Transverse colon (tissue), 4 donors: ENCODE measurements at regions not wholly inside any gene's neighbourhood (a gene's known extent, or its start where the extent isn't known, plus 50 kb on each side); places are given as distances from the start of the nearest gene placed in this dataset.

Experiments
- DNase-seq: peaks from one replicate; pipeline ENCODE4 v3.0.0-alpha.2; 2019
- H3K27ac ChIP-seq, 4 donors: fragments of 200-600 bp; sonication (generic); 2 replicates each; pipeline ENCODE4 v1.5.1; 2016 to 2018; ENCODE audit warnings: inconsistent platforms in 4 of 4
- H3K27me3 ChIP-seq: fragments of 200-600 bp; sonication (generic); 2 replicates; pipeline ENCODE4 v1.5.1; 2017; ENCODE audit warnings: inconsistent platforms
- H3K36me3 ChIP-seq, 4 donors: fragments of 200-600 bp; sonication (generic); 2 replicates each; pipeline ENCODE4 v1.5.1; 2017 to 2019; ENCODE audit warnings: inconsistent platforms in 4 of 4
- H3K4me1 ChIP-seq, 4 donors: fragments of 200-600 bp; sonication (generic); 2 replicates each; pipeline ENCODE4 v1.5.1; 2017 to 2020; ENCODE audit warnings: inconsistent platforms in 4 of 4
- H3K4me3 ChIP-seq, 4 donors: fragments of 200-600 bp; sonication (generic); 1 replicate in 1 of 4; 2 replicates in 3 of 4; pipeline versions ENCODE4 v1.5.1 to v1.6.1; 2017 to 2019; ENCODE audit warnings: inconsistent platforms in 4 of 4
- H3K9me3 ChIP-seq, 2 donors: fragments of 200-600 bp; sonication (generic); 2 replicates each; pipeline ENCODE4 v1.5.1; 2017 to 2019; ENCODE audit warnings: inconsistent platforms in 2 of 2
- EP300 ChIP-seq: sonication (generic); formaldehyde crosslinking; IDR thresholded peaks from one replicate; pipeline ENCODE4 v1.6.1; 2017; ENCODE audit warnings: antibody characterized with exemption, low read depth
- POLR2A ChIP-seq: fragments of 450-650 bp; IDR thresholded peaks from one replicate; pipeline ENCODE4 v1.6.1; 2016; ENCODE audit warnings: antibody characterized with exemption, mild to moderate bottlenecking, moderate library complexity
- POLR2AphosphoS5 ChIP-seq, 3 donors: sonication (generic); formaldehyde crosslinking; IDR thresholded peaks; one replicate each; pipeline ENCODE4 v1.6.1; 2016; ENCODE audit warnings: antibody characterized with exemption in 3 of 3
- WGBS, 2 donors: methylation state at CpG; one replicate each; pipeline ENCODE4 v1.1.5; 2018; ENCODE audit warnings: low coverage in 1 of 2; 5-methylcytosine and 5-hydroxymethylcytosine counted together
- in situ Hi-C, 4 donors: fragments of 200-750 bp; cut with MboI; loops; one replicate each; pipeline versions ENCODE4 v1.15.0 to v1.15.1; 2017; ENCODE audit warnings: low sequenced_read_pairs in 3 of 4, low pct_ligation_motif_present in 1 of 4, low pct_unique_long_range_greater_than_20kb in 1 of 4
- intact Hi-C: fragments of 100-400 bp; cut with DNase I; formaldehyde crosslinking; loops from one replicate; pipeline ENCODE4 v1.15.1; 2023; ENCODE audit warnings: low total_unique reads
- TF ChIP-seq, protein P1 (sequence below), 5 experiments: fragments of 200-600 bp in 3 of 5; fragments of 450-650 bp in 2 of 5; sonication (generic) in 3 of 5; IDR thresholded peaks; 1 replicate in 2 of 5; 2 replicates in 3 of 5; pipeline ENCODE4 v1.5.1; 2016 to 2017; ENCODE audit warnings: antibody characterized with exemption in 5 of 5, inconsistent platforms in 3 of 5, mild to moderate bottlenecking in 2 of 5, moderate library complexity in 1 of 5

- in situ Hi-C loops: no loop called here
- TF ChIP-seq, protein P1, sequence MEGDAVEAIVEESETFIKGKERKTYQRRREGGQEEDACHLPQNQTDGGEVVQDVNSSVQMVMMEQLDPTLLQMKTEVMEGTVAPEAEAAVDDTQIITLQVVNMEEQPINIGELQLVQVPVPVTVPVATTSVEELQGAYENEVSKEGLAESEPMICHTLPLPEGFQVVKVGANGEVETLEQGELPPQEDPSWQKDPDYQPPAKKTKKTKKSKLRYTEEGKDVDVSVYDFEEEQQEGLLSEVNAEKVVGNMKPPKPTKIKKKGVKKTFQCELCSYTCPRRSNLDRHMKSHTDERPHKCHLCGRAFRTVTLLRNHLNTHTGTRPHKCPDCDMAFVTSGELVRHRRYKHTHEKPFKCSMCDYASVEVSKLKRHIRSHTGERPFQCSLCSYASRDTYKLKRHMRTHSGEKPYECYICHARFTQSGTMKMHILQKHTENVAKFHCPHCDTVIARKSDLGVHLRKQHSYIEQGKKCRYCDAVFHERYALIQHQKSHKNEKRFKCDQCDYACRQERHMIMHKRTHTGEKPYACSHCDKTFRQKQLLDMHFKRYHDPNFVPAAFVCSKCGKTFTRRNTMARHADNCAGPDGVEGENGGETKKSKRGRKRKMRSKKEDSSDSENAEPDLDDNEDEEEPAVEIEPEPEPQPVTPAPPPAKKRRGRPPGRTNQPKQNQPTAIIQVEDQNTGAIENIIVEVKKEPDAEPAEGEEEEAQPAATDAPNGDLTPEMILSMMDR (IDR thresholded peaks at IDR 0.05): no peak
- no peaks in the 10 kb centered on the region for H3K4me1 ChIP-seq
Observed at GRCh38 chr11:30717641-30718040, 131.5 kb upstream of the MPPED2 start.

DNA sequence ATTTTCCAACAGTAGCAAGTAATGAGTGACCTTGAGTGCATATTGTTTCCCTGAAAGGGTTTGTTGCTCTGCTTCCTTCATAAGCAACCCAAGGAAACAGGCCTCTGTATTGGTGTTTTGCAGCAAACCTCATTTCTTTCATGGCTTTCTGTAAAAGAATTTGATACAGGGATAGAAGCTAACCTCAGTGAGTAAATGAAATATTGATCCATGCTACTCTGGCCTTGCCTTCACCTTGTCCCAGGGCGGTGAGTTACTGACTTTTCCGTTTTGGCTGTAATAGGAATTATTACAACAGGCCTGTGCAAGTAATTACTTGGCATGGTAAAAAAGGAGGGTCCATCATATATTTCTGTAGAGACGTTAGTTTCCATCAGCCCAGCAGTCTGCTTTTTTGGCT lies 130.9 kb upstream of the MPPED2 start:
- Histone ChIP-seq H3K27ac (no peak overlapping the region), H3K4me3 (no peak overlapping the region), H3K36me3 (no peaks in the 10 kb centered on the region), H3K9me3 (no peaks in the 10 kb centered on the region), H3K4me1 (no peaks in the 10 kb centered on the region), H3K27me3 (no peaks in the 10 kb centered on the region)
- in situ Hi-C loops (no loop called here), intact Hi-C loops (no loop called here)
- no peak for TF ChIP-seq POLR2AphosphoS5 (IDR thresholded peaks at IDR 0.05)
- no peak for TF ChIP-seq POLR2A
- no peak for TF ChIP-seq EP300
- TF ChIP-seq, protein P1 (IDR thresholded peaks at IDR 0.05): no peak
- 80 to 88% methylated on average over 1 to 3 of the region's 3 CpGs for WGBS, 2 donors
- DNase-seq: no peak

More at GRCh38 chr11:30717641-30718040, 131.5 kb upstream of the MPPED2 start:
- Histone ChIP-seq H3K27me3 (no peaks in the 10 kb centered on the region), H3K27ac (no peak overlapping the region), H3K36me3 (no peaks in the 10 kb centered on the region), H3K9me3 (no peaks in the 10 kb centered on the region), H3K4me3 (no peak overlapping the region)
- intact Hi-C loops: no loop called here
- 65 to 85% methylated on average over 5 to 7 of the region's 7 CpGs for WGBS, 2 donors
- DNase-seq: no peak

DNA sequence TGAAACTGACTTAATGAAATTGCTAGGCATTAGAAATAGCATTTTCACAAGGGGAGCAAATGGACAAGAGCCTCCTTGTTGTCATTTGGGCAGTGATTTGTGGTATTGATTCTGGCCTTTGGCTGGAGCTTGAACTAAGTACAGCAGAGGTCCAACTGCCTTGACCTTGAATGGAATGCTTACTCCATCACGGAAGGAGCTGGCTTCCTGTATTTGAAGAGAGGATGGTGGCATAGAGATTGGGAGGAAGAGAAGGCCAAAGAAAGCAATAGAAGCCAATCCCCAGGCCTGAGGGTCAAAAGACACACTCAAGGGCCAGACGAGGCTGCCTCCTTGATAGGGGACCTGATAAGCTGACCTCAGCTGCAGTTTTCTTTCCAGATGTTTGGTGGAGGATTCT lies 126.6 kb upstream of the MPPED2 start:
- 50 to 67% methylated on average over 1 to 2 of the region's 2 CpGs for WGBS, 2 donors
- intact Hi-C loops: no loop called here
- no peaks in the 10 kb centered on the region for H3K9me3 ChIP-seq
- H3K27me3 ChIP-seq: no peaks in the 10 kb centered on the region
- DNase-seq: no peak
- in situ Hi-C loops: no loop called here
- no peaks in the 10 kb centered on the region for H3K36me3 ChIP-seq
- H3K4me3 ChIP-seq: no peak overlapping the region
- TF ChIP-seq POLR2A: no peak
- TF ChIP-seq, protein P1 (IDR thresholded peaks at IDR 0.05): no peak
- TF ChIP-seq EP300: no peak
- TF ChIP-seq POLR2AphosphoS5 (IDR thresholded peaks at IDR 0.05): no peak
- H3K4me1 ChIP-seq: no peaks in the 10 kb centered on the region
- H3K27ac ChIP-seq: no peak overlapping the region

DNA sequence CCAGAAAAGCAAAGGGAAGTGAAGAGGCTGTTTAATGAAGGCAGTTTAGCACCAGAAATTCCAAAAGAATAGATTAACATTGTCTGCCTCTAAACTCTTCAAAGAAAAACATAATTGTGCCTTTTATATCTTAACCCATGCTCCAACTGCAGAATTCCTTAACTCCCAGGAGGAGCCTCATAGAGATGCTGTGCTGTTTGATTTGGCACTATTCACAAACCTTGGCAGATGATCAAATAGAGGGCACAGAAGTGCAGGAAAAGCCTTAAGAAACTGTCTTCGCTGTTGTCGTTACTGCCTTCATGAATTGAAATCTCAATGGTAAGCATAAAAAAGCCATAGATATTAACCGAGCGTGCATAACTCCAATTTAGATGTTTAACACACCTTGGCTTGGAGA lies 124.1 kb upstream of the MPPED2 start:
- intact Hi-C loops (no loop called here), in situ Hi-C loops (no loop called here)
- no peaks in the 10 kb centered on the region for H3K9me3 ChIP-seq
- no peaks in the 10 kb centered on the region for H3K27me3 ChIP-seq
- no peak overlapping the region for H3K27ac ChIP-seq
- TF ChIP-seq EP300 (no peak), POLR2AphosphoS5 (IDR thresholded peaks at IDR 0.05) (no peak)
- TF ChIP-seq, protein P1 (IDR thresholded peaks at IDR 0.05): no peak
- H3K4me3 ChIP-seq: no peak overlapping the region
- H3K36me3 ChIP-seq: no peaks in the 10 kb centered on the region
- 27 to 53% methylated on average over 4 of the region's 4 CpGs for WGBS, 2 donors
- no peak for DNase-seq
- no peaks in the 10 kb centered on the region for H3K4me1 ChIP-seq
